ENCODE measurements at regions not wholly inside any gene's neighbourhood (a gene's known extent, or its start where the extent isn't known, plus 50 kb on each side); places are given as distances from the start of the nearest gene placed in this dataset.

DNA sequence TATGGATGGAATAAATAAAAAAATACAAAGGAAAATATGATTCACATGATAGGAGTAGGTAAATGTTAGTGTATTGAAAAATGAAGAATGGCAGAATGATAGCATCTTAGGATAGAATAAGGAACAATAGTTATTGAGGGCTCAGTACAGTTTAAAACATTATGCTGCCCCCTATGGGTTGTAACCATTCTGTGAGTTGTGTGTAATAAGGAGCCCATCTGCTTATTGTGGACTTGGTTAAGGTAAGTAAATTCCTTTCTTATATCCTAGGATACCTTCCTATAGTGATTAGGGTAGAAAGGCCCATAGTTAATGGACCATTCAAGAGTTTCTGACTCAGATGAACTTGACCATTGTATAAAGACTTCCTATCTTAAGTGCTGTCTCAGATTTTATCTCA lies 195.8 kb downstream of the PDHA2 start:
- BruUV-seq (replicated peaks), result no TSS peak

DNA sequence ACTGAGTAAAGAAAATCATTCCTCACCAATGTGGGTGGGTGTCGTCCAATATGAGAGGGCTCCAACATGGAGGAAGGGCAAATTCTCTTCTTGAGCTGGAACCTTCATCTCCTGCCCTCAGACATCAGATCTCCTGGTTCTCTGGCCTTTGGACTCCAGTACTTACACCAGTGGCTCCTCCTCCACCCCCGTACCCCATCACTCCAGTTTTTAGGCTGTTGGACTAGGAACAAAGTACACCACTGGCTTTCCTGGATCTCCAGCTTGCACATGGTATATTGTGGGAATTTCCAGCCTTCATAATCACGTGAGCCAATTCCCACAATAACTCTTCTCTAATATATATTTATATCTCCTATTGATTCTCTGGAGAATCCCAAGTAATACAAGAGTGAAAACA lies 196.9 kb downstream of the PDHA2 start:
- DNase-seq (ENCODE audit: low read depth, low spot score), result no peak
- Histone ChIP-seq H3K9me3 (ENCODE audit: control insufficient read depth, insufficient read depth, low read depth, low read length) (no peaks in the 10 kb centered on the region), H3K4me3 (ENCODE audit: low read depth in 2 of 2, low read length in 2 of 2) (no peak overlapping the region), H3K36me3 (ENCODE audit: control insufficient read depth, insufficient read depth, low read length) (no peaks in the 10 kb centered on the region), H3K27ac (ENCODE audit: low read length) (no peak overlapping the region), H3K27me3 (ENCODE audit: control insufficient read depth, insufficient read depth, low read length) (no peaks in the 10 kb centered on the region), H3K4me1 (ENCODE audit: control insufficient read depth, insufficient read depth, low read length) (no peaks in the 10 kb centered on the region)
- ATAC-seq, result no peak
- in situ Hi-C loops (cut with HindIII; ENCODE audit: low pct_unique_long_range_greater_than_20kb, low sequenced_read_pairs), result no loop called here
- ChIA-PET CTCF (no interaction called here), POLR2A (no interaction called here)
- BruUV-seq (replicated peaks), result no TSS peak
- TF ChIP-seq SIN3A (IDR thresholded peaks at IDR 0.05; ENCODE audit: borderline replicate concordance, insufficient read depth, low read depth, low read length), result no peak
- TF ChIP-seq, protein P1, sequence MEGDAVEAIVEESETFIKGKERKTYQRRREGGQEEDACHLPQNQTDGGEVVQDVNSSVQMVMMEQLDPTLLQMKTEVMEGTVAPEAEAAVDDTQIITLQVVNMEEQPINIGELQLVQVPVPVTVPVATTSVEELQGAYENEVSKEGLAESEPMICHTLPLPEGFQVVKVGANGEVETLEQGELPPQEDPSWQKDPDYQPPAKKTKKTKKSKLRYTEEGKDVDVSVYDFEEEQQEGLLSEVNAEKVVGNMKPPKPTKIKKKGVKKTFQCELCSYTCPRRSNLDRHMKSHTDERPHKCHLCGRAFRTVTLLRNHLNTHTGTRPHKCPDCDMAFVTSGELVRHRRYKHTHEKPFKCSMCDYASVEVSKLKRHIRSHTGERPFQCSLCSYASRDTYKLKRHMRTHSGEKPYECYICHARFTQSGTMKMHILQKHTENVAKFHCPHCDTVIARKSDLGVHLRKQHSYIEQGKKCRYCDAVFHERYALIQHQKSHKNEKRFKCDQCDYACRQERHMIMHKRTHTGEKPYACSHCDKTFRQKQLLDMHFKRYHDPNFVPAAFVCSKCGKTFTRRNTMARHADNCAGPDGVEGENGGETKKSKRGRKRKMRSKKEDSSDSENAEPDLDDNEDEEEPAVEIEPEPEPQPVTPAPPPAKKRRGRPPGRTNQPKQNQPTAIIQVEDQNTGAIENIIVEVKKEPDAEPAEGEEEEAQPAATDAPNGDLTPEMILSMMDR (IDR thresholded peaks at IDR 0.05), result no peak
- no peak for TF ChIP-seq TCF7L2 (IDR thresholded peaks at IDR 0.05; ENCODE audit: low read depth, low read length)
- no peak for TF ChIP-seq POLR2AphosphoS5 (IDR thresholded peaks at IDR 0.05; ENCODE audit: low read depth, low read length)
- TF ChIP-seq, protein P2, sequence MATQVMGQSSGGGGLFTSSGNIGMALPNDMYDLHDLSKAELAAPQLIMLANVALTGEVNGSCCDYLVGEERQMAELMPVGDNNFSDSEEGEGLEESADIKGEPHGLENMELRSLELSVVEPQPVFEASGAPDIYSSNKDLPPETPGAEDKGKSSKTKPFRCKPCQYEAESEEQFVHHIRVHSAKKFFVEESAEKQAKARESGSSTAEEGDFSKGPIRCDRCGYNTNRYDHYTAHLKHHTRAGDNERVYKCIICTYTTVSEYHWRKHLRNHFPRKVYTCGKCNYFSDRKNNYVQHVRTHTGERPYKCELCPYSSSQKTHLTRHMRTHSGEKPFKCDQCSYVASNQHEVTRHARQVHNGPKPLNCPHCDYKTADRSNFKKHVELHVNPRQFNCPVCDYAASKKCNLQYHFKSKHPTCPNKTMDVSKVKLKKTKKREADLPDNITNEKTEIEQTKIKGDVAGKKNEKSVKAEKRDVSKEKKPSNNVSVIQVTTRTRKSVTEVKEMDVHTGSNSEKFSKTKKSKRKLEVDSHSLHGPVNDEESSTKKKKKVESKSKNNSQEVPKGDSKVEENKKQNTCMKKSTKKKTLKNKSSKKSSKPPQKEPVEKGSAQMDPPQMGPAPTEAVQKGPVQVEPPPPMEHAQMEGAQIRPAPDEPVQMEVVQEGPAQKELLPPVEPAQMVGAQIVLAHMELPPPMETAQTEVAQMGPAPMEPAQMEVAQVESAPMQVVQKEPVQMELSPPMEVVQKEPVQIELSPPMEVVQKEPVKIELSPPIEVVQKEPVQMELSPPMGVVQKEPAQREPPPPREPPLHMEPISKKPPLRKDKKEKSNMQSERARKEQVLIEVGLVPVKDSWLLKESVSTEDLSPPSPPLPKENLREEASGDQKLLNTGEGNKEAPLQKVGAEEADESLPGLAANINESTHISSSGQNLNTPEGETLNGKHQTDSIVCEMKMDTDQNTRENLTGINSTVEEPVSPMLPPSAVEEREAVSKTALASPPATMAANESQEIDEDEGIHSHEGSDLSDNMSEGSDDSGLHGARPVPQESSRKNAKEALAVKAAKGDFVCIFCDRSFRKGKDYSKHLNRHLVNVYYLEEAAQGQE (IDR thresholded peaks at IDR 0.05; ENCODE audit: insufficient read depth in 1 of 2, low read depth in 2 of 2, low read length in 1 of 2), result no peak
- intact Hi-C loops (cut with micrococcal nuclease; ENCODE audit: unreplicated experiment), result no loop called here

More for the DNA sequence above, 195.8 kb downstream of the PDHA2 start:
- ATAC-seq (no peak), DNase-seq (ENCODE audit: low read depth, low spot score) (no peak)
- Histone ChIP-seq H3K9me3 (ENCODE audit: control insufficient read depth, insufficient read depth, low read depth, low read length) (no peaks in the 10 kb centered on the region), H3K36me3 (ENCODE audit: control insufficient read depth, insufficient read depth, low read length) (no peaks in the 10 kb centered on the region), H3K27ac (ENCODE audit: low read length) (no peak overlapping the region), H3K27me3 (ENCODE audit: control insufficient read depth, insufficient read depth, low read length) (no peaks in the 10 kb centered on the region), H3K4me3 (ENCODE audit: low read depth in 2 of 2, low read length in 2 of 2) (no peak overlapping the region), H3K4me1 (ENCODE audit: control insufficient read depth, insufficient read depth, low read length) (no peaks in the 10 kb centered on the region)
- CTCF ChIA-PET, result no interaction called here
- no peak for TF ChIP-seq TCF7L2 (IDR thresholded peaks at IDR 0.05; ENCODE audit: low read depth, low read length)
- TF ChIP-seq, protein P1 (IDR thresholded peaks at IDR 0.05), result no peak; the same call in 1 of the 2 replicates
- TF ChIP-seq, protein P2 (IDR thresholded peaks at IDR 0.05; ENCODE audit: insufficient read depth in 1 of 2, low read depth in 2 of 2, low read length in 1 of 2), result no peak
- TF ChIP-seq SIN3A (IDR thresholded peaks at IDR 0.05; ENCODE audit: borderline replicate concordance, insufficient read depth, low read depth, low read length), result no peak
- TF ChIP-seq POLR2AphosphoS5 (IDR thresholded peaks at IDR 0.05; ENCODE audit: low read depth, low read length), result no peak
- POLR2A ChIA-PET, result no interaction called here
- in situ Hi-C loops (cut with HindIII; ENCODE audit: low pct_unique_long_range_greater_than_20kb, low sequenced_read_pairs), result no loop called here
- intact Hi-C loops (cut with micrococcal nuclease; ENCODE audit: unreplicated experiment), result no loop called here

Data from Panc1 (cell line).